ENCODE measurements at regions not wholly inside any gene's neighbourhood (a gene's known extent, or its start where the extent isn't known, plus 50 kb on each side); places are given as distances from the start of the nearest gene placed in this dataset.

- Histone ChIP-seq H2AFZ (no peak overlapping the region), H3K9me2 (ENCODE audit: insufficient read depth) (no peaks in the 10 kb centered on the region), H3K36me3 (ENCODE audit: low read depth) (no peaks in the 10 kb centered on the region), H3K4me3 (no peak overlapping the region), H3K27me3 (replicated peaks; ENCODE audit: insufficient read depth) (no peaks in the 10 kb centered on the region), H3F3A (ENCODE audit: insufficient read depth) (no peaks in the 10 kb centered on the region), H3K9me3 (ENCODE audit: low read depth) (no peaks in the 10 kb centered on the region), H3K79me2 (ENCODE audit: insufficient read depth) (no peaks in the 10 kb centered on the region), H4K20me1 (ENCODE audit: insufficient read depth) (no peaks in the 10 kb centered on the region), H3K4me1 (ENCODE audit: insufficient read depth) (no peaks in the 10 kb centered on the region), H3K9ac (no peak overlapping the region), H3K4me2 (ENCODE audit: unreplicated experiment) (no peak overlapping the region), H3K27ac (no peak overlapping the region)
- no peak for TF ChIP-seq EZH2 (IDR thresholded peaks at IDR 0.05; ENCODE audit: insufficient read depth, poor library complexity, severe bottlenecking)
- TF ChIP-seq EZH2phosphoT487 (IDR thresholded peaks at IDR 0.05; ENCODE audit: insufficient read depth, low read depth) = no peak
- DNase-seq = no peak
- 79 to 80% methylated on average over 2 of the region's 2 CpGs for WGBS, 2 experiments (ENCODE audit: low coverage in 1 of 2, low lambda C conversion rate in 2 of 2, missing lambda C conversion rate in 2 of 2)
- in situ Hi-C loops (cut with MboI) = no loop called here
Measured at GRCh38 chr21:35976481-35976880, 83.8 kb downstream of the SETD4 start.

GRCh38 chr21:35974775-35975174, 85.6 kb downstream of the SETD4 start:
- Histone ChIP-seq H3K9me2 (ENCODE audit: insufficient read depth) (no peaks in the 10 kb centered on the region), H3K27ac (no peak overlapping the region), H3K4me3 (no peak overlapping the region), H3K9ac (no peak overlapping the region), H3K27me3 (replicated peaks; ENCODE audit: insufficient read depth) (no peaks in the 10 kb centered on the region), H3F3A (ENCODE audit: insufficient read depth) (no peaks in the 10 kb centered on the region), H3K9me3 (ENCODE audit: low read depth) (no peaks in the 10 kb centered on the region), H2AFZ (no peak overlapping the region), H3K4me2 (ENCODE audit: unreplicated experiment) (no peak overlapping the region), H3K4me1 (ENCODE audit: insufficient read depth) (no peaks in the 10 kb centered on the region), H3K79me2 (ENCODE audit: insufficient read depth) (no peaks in the 10 kb centered on the region), H4K20me1 (ENCODE audit: insufficient read depth) (no peaks in the 10 kb centered on the region), H3K36me3 (ENCODE audit: low read depth) (no peaks in the 10 kb centered on the region)
- DNase-seq = no peak
- in situ Hi-C loops (cut with MboI) = no loop called here
- TF ChIP-seq EZH2 (IDR thresholded peaks at IDR 0.05; ENCODE audit: insufficient read depth, poor library complexity, severe bottlenecking) (no peak), EZH2phosphoT487 (IDR thresholded peaks at IDR 0.05; ENCODE audit: insufficient read depth, low read depth) (no peak)
- 82% methylated on average over 11 of the region's 11 CpGs for WGBS, 2 experiments (ENCODE audit: low coverage in 1 of 2, low lambda C conversion rate in 2 of 2, missing lambda C conversion rate in 2 of 2)

GRCh38 chr21:35971824-35972223, 88.5 kb downstream of the SETD4 start:
- Histone ChIP-seq H2AFZ (no peak overlapping the region), H4K20me1 (ENCODE audit: insufficient read depth) (no peaks in the 10 kb centered on the region), H3K79me2 (ENCODE audit: insufficient read depth) (no peaks in the 10 kb centered on the region), H3K4me1 (ENCODE audit: insufficient read depth) (no peaks in the 10 kb centered on the region), H3K9ac (no peak overlapping the region), H3K27ac (no peak overlapping the region), H3K9me2 (ENCODE audit: insufficient read depth) (no peaks in the 10 kb centered on the region), H3K36me3 (ENCODE audit: low read depth) (no peaks in the 10 kb centered on the region), H3K9me3 (ENCODE audit: low read depth) (no peaks in the 10 kb centered on the region), H3K4me2 (ENCODE audit: unreplicated experiment) (no peak overlapping the region), H3F3A (ENCODE audit: insufficient read depth) (no peaks in the 10 kb centered on the region), H3K27me3 (replicated peaks; ENCODE audit: insufficient read depth) (no peaks in the 10 kb centered on the region), H3K4me3 (no peak overlapping the region)
- DNase-seq = no peak
- 89 to 90% methylated on average over 1 of the region's 1 CpG for WGBS, 2 experiments (ENCODE audit: low coverage in 1 of 2, low lambda C conversion rate in 2 of 2, missing lambda C conversion rate in 2 of 2)
- in situ Hi-C loops (cut with MboI) = no loop called here
- TF ChIP-seq EZH2 (IDR thresholded peaks at IDR 0.05; ENCODE audit: insufficient read depth, poor library complexity, severe bottlenecking) = no peak
- no peak for TF ChIP-seq EZH2phosphoT487 (IDR thresholded peaks at IDR 0.05; ENCODE audit: insufficient read depth, low read depth)

GRCh38 chr21:35969281-35969680, 91.0 kb downstream of the SETD4 start:
- Histone ChIP-seq H3K27ac (no peak overlapping the region), H4K20me1 (ENCODE audit: insufficient read depth) (no peaks in the 10 kb centered on the region), H3K36me3 (ENCODE audit: low read depth) (no peaks in the 10 kb centered on the region), H3K79me2 (ENCODE audit: insufficient read depth) (no peaks in the 10 kb centered on the region), H3K9ac (no peak overlapping the region), H2AFZ (no peak overlapping the region), H3F3A (ENCODE audit: insufficient read depth) (no peaks in the 10 kb centered on the region), H3K9me2 (ENCODE audit: insufficient read depth) (no peaks in the 10 kb centered on the region), H3K4me2 (ENCODE audit: unreplicated experiment) (no peak overlapping the region), H3K27me3 (replicated peaks; ENCODE audit: insufficient read depth) (no peaks in the 10 kb centered on the region), H3K4me3 (no peak overlapping the region), H3K9me3 (ENCODE audit: low read depth) (no peaks in the 10 kb centered on the region), H3K4me1 (ENCODE audit: insufficient read depth) (no peaks in the 10 kb centered on the region)
- TF ChIP-seq EZH2 (IDR thresholded peaks at IDR 0.05; ENCODE audit: insufficient read depth, poor library complexity, severe bottlenecking) (no peak), EZH2phosphoT487 (IDR thresholded peaks at IDR 0.05; ENCODE audit: insufficient read depth, low read depth) (no peak)
- in situ Hi-C loops (cut with MboI) = no loop called here
- DNase-seq = no peak
- 87 to 96% methylated on average over 6 of the region's 6 CpGs for WGBS, 2 experiments (ENCODE audit: low coverage in 1 of 2, low lambda C conversion rate in 2 of 2, missing lambda C conversion rate in 2 of 2)

- Histone ChIP-seq H3K4me1 (ENCODE audit: insufficient read depth) (no peaks in the 10 kb centered on the region), H4K20me1 (ENCODE audit: insufficient read depth) (no peaks in the 10 kb centered on the region), H2AFZ (no peak overlapping the region), H3K27ac (no peak overlapping the region), H3K9me3 (ENCODE audit: low read depth) (no peaks in the 10 kb centered on the region), H3K27me3 (replicated peaks; ENCODE audit: insufficient read depth) (no peaks in the 10 kb centered on the region), H3K9me2 (ENCODE audit: insufficient read depth) (no peaks in the 10 kb centered on the region), H3K4me2 (ENCODE audit: unreplicated experiment) (no peak overlapping the region), H3K36me3 (ENCODE audit: low read depth) (no peaks in the 10 kb centered on the region), H3K79me2 (ENCODE audit: insufficient read depth) (no peaks in the 10 kb centered on the region), H3K4me3 (no peak overlapping the region), H3F3A (ENCODE audit: insufficient read depth) (no peaks in the 10 kb centered on the region), H3K9ac (no peak overlapping the region)
- WGBS, 2 experiments (ENCODE audit: low coverage in 1 of 2, low lambda C conversion rate in 2 of 2, missing lambda C conversion rate in 2 of 2) = 45 to 49% methylated on average over 3 of the region's 3 CpGs
- no peak for DNase-seq
- TF ChIP-seq EZH2phosphoT487 (IDR thresholded peaks at IDR 0.05; ENCODE audit: insufficient read depth, low read depth) (no peak), EZH2 (IDR thresholded peaks at IDR 0.05; ENCODE audit: insufficient read depth, poor library complexity, severe bottlenecking) (no peak)
- in situ Hi-C loops (cut with MboI) = no loop called here
Measured at GRCh38 chr21:35968564-35968963, 91.8 kb downstream of the SETD4 start.
